ENCODE measurements at regions not wholly inside any gene's neighbourhood (a gene's known extent, or its start where the extent isn't known, plus 50 kb on each side); places are given as distances from the start of the nearest gene placed in this dataset.
"Not testable (repeated sequence)": the region's sequence is repeated elsewhere in the genome, so short reads cannot be mapped to it uniquely, and the experiment has no call there.

GRCh38 chr7:51587604-51588003 is 271.0 kb upstream of the COBL start:
- no peak for DNase-seq

- no peak for DNase-seq
These were observed 260.8 kb upstream of the COBL start for GRCh38 chr7:51577390-51577789.

GRCh38 chr7:51569581-51569980 is 253.0 kb upstream of the COBL start:
- no peak for DNase-seq

- DNase-seq = no peak
These were observed 252.6 kb upstream of the COBL start for GRCh38 chr7:51569176-51569575.

- DNase-seq = no peak
These were observed 234.5 kb upstream of the COBL start for GRCh38 chr7:51551070-51551469.

GRCh38 chr7:51545131-51545530 is 228.5 kb upstream of the COBL start:
- no peak for DNase-seq

GRCh38 chr7:51543801-51544553 is 227.4 kb upstream of the COBL start:
- DNase-seq = no peak

GRCh38 chr7:51540906-51541305 is 224.3 kb upstream of the COBL start:
- DNase-seq = not testable (repeated sequence)

- DNase-seq = no peak
These were observed 223.2 kb upstream of the COBL start for GRCh38 chr7:51539840-51540239.

- DNase-seq = no peak
These were observed 211.6 kb upstream of the COBL start for GRCh38 chr7:51528172-51528571.

GRCh38 chr7:51521694-51522312 is 205.2 kb upstream of the COBL start:
- DNase-seq = no peak

GRCh38 chr7:51521054-51521453 is 204.4 kb upstream of the COBL start:
- no peak for DNase-seq

GRCh38 chr7:51518646-51519045 is 202.0 kb upstream of the COBL start:
- no peak for DNase-seq

- DNase-seq = no peak
These were observed 200.6 kb upstream of the COBL start for GRCh38 chr7:51517187-51517586.

GRCh38 chr7:51501620-51502019 is 185.0 kb upstream of the COBL start:
- DNase-seq = no peak

GRCh38 chr7:51482976-51483375 is 166.4 kb upstream of the COBL start:
- DNase-seq = no peak

GRCh38 chr7:51481421-51481820 is 164.8 kb upstream of the COBL start:
- DNase-seq = no peak

GRCh38 chr7:51477819-51478218 is 161.2 kb upstream of the COBL start:
- no peak for DNase-seq

GRCh38 chr7:51477323-51477722 is 160.7 kb upstream of the COBL start:
- DNase-seq = no peak

GRCh38 chr7:51476026-51476425 is 159.4 kb upstream of the COBL start:
- DNase-seq = no peak

GRCh38 chr7:51472873-51473272 is 156.3 kb upstream of the COBL start:
- DNase-seq = no peak

- DNase-seq = no peak
These were observed 155.3 kb upstream of the COBL start for GRCh38 chr7:51471981-51472296.

- peak; percentile 18 to 20 for DNase-seq
These were observed 154.8 kb upstream of the COBL start for GRCh38 chr7:51471210-51471980.

GRCh38 chr7:51467384-51468017 is 150.9 kb upstream of the COBL start:
- DNase-seq = peak in 1 of 2 experiments; percentile 22
